ENCODE measurements at regions not wholly inside any gene's neighbourhood (a gene's known extent, or its start where the extent isn't known, plus 50 kb on each side); places are given as distances from the start of the nearest gene placed in this dataset.

DNA sequence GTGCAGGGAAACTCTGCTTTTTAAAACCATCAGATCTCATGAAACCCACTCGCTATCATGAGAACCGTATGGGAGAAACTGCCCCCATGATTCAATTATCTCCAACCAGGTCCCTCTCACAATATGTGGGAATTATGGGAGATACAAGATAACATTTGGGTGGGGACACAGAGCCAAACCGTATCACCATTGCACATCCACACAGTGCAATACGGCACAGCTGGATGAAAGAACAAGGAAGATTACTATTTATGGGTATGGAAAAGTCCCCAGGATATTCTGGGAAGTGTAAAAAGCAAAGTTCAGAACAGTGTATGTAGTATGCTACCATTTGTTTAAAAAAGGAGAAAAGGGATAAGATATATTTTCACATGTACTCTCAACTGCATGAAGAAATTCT, 290.1 kb downstream of the PIK3C3 start:
- Histone ChIP-seq H2BK15ac (ENCODE audit: low read depth, low read length) (no peak overlapping the region), H2BK120ac (ENCODE audit: low read depth, low read length, poor library complexity, severe bottlenecking) (no peak overlapping the region), H3K79me2 (ENCODE audit: insufficient read depth, low read length) (no peaks in the 10 kb centered on the region), H3K27me3 (ENCODE audit: insufficient read depth, low read length) (no peaks in the 10 kb centered on the region), H4K20me1 (ENCODE audit: control insufficient read depth, insufficient read depth, insufficient read length) (no peaks in the 10 kb centered on the region), H2BK12ac (ENCODE audit: insufficient read length, low read depth, low read length) (no peak overlapping the region), H2BK5ac (ENCODE audit: insufficient read length, low read length) (no peak overlapping the region), H3K9ac (ENCODE audit: extremely low read depth, insufficient read length, low read length) (no peak overlapping the region), H3K23me2 (ENCODE audit: insufficient read length, low read depth, low read length, poor library complexity, severe bottlenecking) (no peaks in the 10 kb centered on the region), H2BK20ac (ENCODE audit: low read depth, low read length, poor library complexity, severe bottlenecking) (no peak overlapping the region), H2AFZ (ENCODE audit: low read length) (no peak overlapping the region), H3K4me1 (ENCODE audit: insufficient read depth, low read length) (no peaks in the 10 kb centered on the region), H3K27ac (ENCODE audit: insufficient read length, low read depth, low read length) (no peak overlapping the region), H3K9me3 (ENCODE audit: control insufficient read depth, low read depth, low read length) (no peaks in the 10 kb centered on the region), H3K79me1 (ENCODE audit: insufficient read depth, low read depth, low read length, poor library complexity, severe bottlenecking) (no peaks in the 10 kb centered on the region), H4K5ac (ENCODE audit: insufficient read length, low read depth, low read length) (no peak overlapping the region), H4K91ac (ENCODE audit: insufficient read length, low read depth, low read length) (no peak overlapping the region), H3K23ac (ENCODE audit: insufficient read length, low read depth, low read length) (no peak overlapping the region), H3K18ac (ENCODE audit: insufficient read length, low read depth, low read length) (no peak overlapping the region), H2AK5ac (ENCODE audit: insufficient read length, low read length) (no peak overlapping the region), H3K4me2 (ENCODE audit: insufficient read depth, insufficient read length, low read length) (no peak overlapping the region), H4K8ac (replicated peaks; ENCODE audit: insufficient read length, low read depth, low read length) (no peak overlapping the region), H3K56ac (ENCODE audit: insufficient read length, low read depth, low read length) (no peak overlapping the region), H3K4ac (ENCODE audit: low read depth, low read length) (no peak overlapping the region), H3T11ph (ENCODE audit: low read length) (no peak overlapping the region), H3K14ac (ENCODE audit: insufficient read depth, low read length) (no peak overlapping the region)
- TF ChIP-seq CTCF (conservative IDR thresholded peaks at IDR 0.05), result no peak
- Mint-ChIP-seq H3K27ac (no peak overlapping the region), H3K4me1 (peaks cover 0 to 5% of the 10 kb centered on the region in 2 experiments; a peak in 2 of 4 replicates), H3K9me3 (peaks cover 0 to 10% of the 10 kb centered on the region in 2 experiments; a peak in 3 of 5 replicates), H3K27me3 (ENCODE audit: low read depth) (no peaks in the 10 kb centered on the region), H3K36me3 (ENCODE audit: insufficient read depth in 1 of 3, low read depth in 3 of 3) (peaks cover 0 to 7% (median 0%) of the 10 kb centered on the region in 3 experiments; a peak in 2 of 7 replicates), H3K4me3 (no peak overlapping the region)
- WGBS (ENCODE audit: extremely low coverage, insufficient read length, low lambda C conversion rate), result no CpG with 5 or more reads among the region's 4 CpGs
- no peak for DNase-seq
